GM18520 (cell line): ENCODE measurements at regions not wholly inside any gene's neighbourhood (a gene's known extent, or its start where the extent isn't known, plus 50 kb on each side); places are given as distances from the start of the nearest gene placed in this dataset.

Experiments used
- ATAC-seq: cut with Tn5 transposase; IDR thresholded peaks from one replicate; pipeline ENCODE4 v1.9.1; 2021; ENCODE audit not compliant: unreplicated experiment

- ATAC-seq, result no peak
Measured at GRCh38 chr2:15763822-15764682, 172.4 kb downstream of the DDX1 start.

DNA sequence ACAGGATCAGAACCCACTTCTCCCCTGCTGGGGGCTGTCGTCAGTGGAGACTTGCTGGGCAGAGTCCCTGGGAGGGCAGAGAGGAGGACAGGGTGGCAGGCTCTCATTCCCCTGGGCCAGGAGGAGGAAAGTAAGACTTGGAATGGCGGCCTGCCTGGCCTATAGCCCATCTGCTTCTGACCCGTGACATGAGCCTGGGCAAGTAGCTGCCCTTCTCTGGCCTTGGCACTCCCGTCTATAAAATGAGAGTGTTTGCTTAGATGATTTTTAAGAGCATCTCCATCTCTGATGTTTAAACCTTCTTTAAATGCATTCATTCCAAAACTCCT is 173.0 kb downstream of the DDX1 start:
- no peak for ATAC-seq

DNA sequence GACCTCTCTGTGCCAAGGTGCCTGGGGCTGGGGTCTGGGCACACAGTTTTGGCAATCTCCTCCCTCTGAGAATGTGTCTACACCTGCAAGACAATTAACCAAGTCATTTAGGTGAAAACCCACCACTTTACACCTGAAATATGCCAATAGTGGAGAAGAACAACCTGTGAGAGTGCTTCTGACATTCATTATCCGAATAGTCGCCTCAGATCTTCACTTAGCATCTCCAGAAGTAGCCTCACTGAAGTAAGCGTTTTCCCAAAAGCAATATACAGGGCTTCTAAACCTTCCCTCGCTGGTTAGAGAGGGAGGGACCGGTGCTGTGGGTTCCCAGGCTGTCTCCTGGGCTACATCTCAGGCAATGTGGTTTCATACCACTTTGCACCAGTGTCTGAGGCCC is 173.5 kb downstream of the DDX1 start:
- ATAC-seq, result no peak

GRCh38 chr2:15765686-15766302 is 174.1 kb downstream of the DDX1 start:
- no peak for ATAC-seq

DNA sequence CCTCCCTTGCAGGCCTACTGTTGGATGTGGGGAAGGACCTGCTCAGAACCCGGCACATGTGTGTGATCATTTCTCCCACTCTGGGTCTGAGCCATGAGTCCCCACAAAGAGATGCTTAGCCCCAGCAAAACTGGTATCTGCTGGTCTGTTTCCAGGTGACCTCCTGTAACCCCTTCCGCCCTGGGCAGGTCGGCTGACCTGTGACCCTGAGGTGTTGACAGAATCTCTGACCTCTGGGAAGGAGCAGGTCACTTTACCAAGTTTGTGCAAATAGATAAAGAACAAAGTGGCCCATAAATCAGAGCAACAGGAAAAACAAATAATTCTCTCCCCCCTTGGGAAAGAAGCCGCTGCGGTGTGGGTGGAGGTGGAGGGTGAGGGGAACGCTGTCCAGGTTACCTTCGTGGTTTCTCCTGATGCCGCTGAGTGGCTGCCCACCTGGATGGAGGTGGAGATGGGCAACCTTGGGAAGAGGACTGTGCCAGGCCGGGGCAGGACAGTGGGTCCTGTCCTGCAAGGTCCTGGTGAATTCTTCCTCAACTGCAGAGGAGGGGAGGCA is 174.0 kb upstream of the MYCN start:
- ATAC-seq, result no peak

- no peak for ATAC-seq
Measured at GRCh38 chr2:15766911-15767597, 173.3 kb upstream of the MYCN start.

DNA sequence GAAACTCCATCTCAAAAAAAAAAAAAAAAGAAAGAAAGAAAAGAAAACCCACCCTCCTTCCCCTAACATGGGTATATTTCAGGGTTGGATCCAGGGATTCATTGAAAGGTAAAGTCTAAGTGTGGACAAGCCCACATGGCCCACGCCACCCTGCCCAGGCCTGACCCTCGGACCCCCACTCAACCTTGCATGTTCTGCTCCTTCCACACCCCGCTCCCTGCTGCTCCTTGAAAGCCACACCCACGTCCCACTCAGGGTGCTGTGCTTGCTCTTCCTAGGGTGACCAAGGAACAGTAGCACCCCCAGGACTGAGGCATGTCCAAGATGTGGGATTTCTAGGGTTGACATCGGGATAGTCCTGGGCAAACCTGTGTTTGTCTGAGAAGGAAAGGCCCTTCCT is 172.7 kb upstream of the MYCN start:
- no peak for ATAC-seq

- no peak for ATAC-seq
Measured at GRCh38 chr2:15768142-15768541, 172.2 kb upstream of the MYCN start.

- no peak for ATAC-seq
Measured at GRCh38 chr2:15768615-15769014, 171.7 kb upstream of the MYCN start.

DNA sequence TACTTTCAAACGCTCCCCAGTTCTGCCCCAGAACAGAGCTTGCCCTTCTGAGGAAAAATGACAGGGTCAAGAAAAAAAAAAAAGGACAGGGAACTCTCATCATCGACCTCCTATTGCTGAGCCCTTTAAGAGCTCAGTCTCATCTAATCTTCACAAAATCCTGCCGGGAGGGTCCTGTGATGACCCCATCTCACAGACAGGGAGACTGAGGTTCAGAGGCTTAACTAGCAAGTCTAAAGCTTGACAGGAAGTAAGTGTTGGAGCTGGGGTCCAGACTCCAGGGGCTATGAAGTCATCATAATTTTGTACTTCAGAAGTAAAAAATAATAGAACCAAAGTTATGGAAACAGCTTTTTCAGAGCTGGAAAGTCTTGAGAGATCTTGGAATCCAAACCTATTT is 171.1 kb upstream of the MYCN start:
- no peak for ATAC-seq

- no peak for ATAC-seq
Measured at GRCh38 chr2:15769676-15770547, 170.4 kb upstream of the MYCN start.

GRCh38 chr2:15770606-15771005 is 169.7 kb upstream of the MYCN start:
- ATAC-seq, result no peak

DNA sequence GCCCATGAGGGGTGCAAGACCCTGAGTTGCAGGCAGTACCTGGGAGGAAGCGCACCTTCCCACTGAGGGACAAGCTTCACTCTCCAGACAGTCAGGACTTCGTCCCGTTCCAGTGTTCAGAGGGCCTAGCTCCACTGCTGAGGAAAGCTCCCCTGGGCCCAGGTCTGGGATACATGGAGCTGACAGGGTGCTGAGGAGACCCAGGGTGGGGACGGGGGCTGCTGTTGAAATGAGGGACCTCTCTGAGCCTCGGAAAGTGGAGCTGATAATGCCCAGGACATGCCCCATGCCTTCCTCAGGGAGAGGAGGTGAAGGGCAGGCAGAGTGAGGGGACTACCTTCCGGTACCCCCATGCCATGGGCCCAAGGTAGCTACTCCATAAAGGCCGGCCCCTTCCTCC is 169.2 kb upstream of the MYCN start:
- no peak for ATAC-seq

- ATAC-seq, result no peak
Measured at GRCh38 chr2:15772086-15772595, 168.2 kb upstream of the MYCN start.

DNA sequence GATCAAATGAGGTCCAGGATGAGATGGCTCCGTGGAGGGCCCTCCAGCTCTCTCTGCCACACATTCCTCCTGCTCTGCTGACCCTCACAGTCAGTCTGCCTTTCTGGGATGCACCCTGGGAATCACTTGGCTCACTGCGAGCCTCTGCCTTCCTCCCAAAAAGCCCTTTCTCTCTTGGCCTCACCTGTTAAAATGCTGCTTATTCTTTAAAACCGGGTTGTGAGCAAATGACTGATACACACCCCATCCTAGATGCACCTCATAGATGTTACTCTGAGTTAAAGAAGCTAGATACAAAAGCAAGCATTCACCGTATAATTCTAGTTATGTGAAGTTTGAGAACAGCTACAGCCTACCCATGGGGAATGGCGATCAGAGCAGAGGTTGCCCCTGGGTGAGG is 167.7 kb upstream of the MYCN start:
- no peak for ATAC-seq

DNA sequence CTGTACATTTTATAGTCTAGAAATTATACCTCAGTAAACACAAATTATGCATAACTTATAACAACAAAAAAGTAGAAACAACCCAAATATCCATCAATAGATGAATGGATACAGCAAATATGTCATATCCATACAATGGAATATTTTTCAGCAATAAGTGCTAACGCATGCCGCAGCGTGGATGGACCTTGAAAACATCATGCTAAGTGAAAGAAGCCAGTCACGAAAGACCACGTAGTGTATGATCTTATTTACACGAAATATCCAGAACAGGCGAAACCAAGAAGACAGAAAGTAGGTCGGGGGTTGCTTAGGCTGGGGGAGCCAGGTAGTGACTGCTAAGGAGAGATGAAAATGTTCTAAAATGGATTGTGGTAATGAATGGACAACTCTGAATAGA is 167.1 kb upstream of the MYCN start:
- ATAC-seq, result no peak

- ATAC-seq, result no peak
Measured at GRCh38 chr2:15773846-15774245, 166.5 kb upstream of the MYCN start.

GRCh38 chr2:15775753-15776628 is 164.4 kb upstream of the MYCN start:
- no peak for ATAC-seq

- no peak for ATAC-seq
Measured at GRCh38 chr2:15776629-15776919, 163.8 kb upstream of the MYCN start.
